SK-N-MC (cell line): ENCODE measurements at regions not wholly inside any gene's neighbourhood (a gene's known extent, or its start where the extent isn't known, plus 50 kb on each side); places are given as distances from the start of the nearest gene placed in this dataset.

Experiments
- DNase-seq: peaks from one replicate; pipeline ENCODE4 v3.0.0-alpha.2; 2011; ENCODE audit warnings: low read depth, low spot score
- H3K27ac ChIP-seq: fragments of 200-600 bp; sonication (generic); 2 replicates; pipeline ENCODE4 v1.5.1; 2016; ENCODE audit warnings: mixed run types
- H3K36me3 ChIP-seq: fragments of 200-600 bp; sonication (generic); 2 replicates; pipeline ENCODE4 v1.6.1; 2017; ENCODE audit warnings: antibody characterized with exemption, low read length, mixed read lengths; ENCODE audit not compliant: insufficient read depth
- H3K4me3 ChIP-seq: fragments of 200-600 bp; sonication (generic); 2 replicates; pipeline ENCODE4 v1.5.1; 2016
- H3K9ac ChIP-seq: fragments of 200-600 bp; sonication (generic); 2 replicates; pipeline ENCODE4 v1.8.0; 2017; ENCODE audit warnings: mixed run types, mixed read lengths; ENCODE audit not compliant: insufficient read length
- H3K9me3 ChIP-seq: fragments of 200-600 bp; sonication (generic); 2 replicates; pipeline ENCODE4 v1.6.1; 2017; ENCODE audit warnings: low read depth, mild to moderate bottlenecking, antibody characterized with exemption, low read length, moderate library complexity, mixed read lengths
- EZH2 ChIP-seq: fragments of 200-600 bp; sonication (generic); IDR thresholded peaks from one replicate; pipeline ENCODE4 v1.6.1; 2017; ENCODE audit warnings: antibody characterized with exemption
- FOXP2 ChIP-seq: optimal IDR thresholded peaks from 2 replicates; pipeline ENCODE3; 2011; ENCODE audit warnings: mild to moderate bottlenecking, moderate library complexity; ENCODE audit not compliant: insufficient read depth; ENCODE audit errors: extremely low read length, control extremely low read depth
- POLR2AphosphoS5 ChIP-seq: IDR thresholded peaks from 2 replicates; pipeline ENCODE4 v1.6.1; 2012; ENCODE audit warnings: mild to moderate bottlenecking, low read depth, low read length, borderline replicate concordance

DNA sequence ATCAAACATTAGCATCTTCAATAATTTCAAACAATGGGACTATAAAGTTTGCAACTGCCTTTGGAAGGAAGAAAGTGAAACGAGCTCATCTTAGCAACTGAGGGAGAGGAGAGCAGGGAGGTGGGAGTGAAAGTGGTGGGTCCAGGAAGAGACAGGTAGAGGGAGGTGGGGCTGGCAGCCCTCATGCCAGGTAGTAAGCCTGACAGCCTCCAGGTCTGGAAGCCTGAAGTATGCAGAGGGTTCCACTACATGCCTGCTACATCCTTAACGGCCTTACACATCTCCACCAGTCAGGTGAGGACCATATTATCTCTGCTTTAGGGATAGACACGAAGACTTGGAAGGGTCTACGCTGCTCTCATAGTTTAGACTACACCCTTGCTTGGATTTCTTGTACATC is 201.1 kb upstream of the TWIST2 start:
- no peak for TF ChIP-seq POLR2AphosphoS5
- no peak for TF ChIP-seq EZH2
- no peak for TF ChIP-seq FOXP2
- H3K27ac ChIP-seq = no peak overlapping the region
- no peaks in the 10 kb centered on the region for H3K36me3 ChIP-seq
- H3K9ac ChIP-seq = no peak overlapping the region
- no peak overlapping the region for H3K4me3 ChIP-seq
- no peak for DNase-seq
- H3K9me3 ChIP-seq = no peaks in the 10 kb centered on the region

- DNase-seq = no peak
These were observed 198.8 kb upstream of the TWIST2 start for GRCh38 chr2:238649123-238649522.

DNA sequence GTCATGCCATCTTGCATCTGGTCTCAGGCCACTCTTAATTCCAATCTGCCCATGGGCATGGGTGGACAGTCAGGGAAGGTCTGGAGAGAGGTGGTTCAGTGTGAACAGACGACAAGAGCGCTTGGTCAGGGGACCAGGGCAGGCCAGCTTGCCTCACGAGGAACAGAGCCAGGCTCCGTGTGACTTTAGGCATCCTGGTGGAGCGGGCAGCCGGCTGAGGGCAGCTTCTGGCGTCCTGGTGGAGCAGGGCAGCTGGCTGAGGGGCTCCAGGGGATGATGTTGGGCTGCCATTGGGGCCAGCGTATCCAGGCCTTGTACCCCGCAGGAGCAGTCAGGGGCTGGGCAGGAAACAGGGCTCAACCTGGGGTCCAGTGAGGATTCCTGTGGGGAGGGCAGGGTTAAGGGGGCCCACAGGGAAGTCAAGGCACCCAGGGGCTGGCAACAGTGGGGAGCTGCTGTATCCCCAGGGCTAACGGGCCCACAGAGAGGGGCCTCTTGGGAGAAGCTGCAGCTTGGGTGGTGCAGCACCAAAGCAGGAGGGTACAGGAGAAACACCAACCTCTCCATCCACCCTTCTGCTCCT is 197.9 kb upstream of the TWIST2 start:
- no peaks in the 10 kb centered on the region for H3K9me3 ChIP-seq
- no peaks in the 10 kb centered on the region for H3K36me3 ChIP-seq
- no peak overlapping the region for H3K9ac ChIP-seq
- no peak overlapping the region for H3K4me3 ChIP-seq
- no peak for DNase-seq
- no peak overlapping the region for H3K27ac ChIP-seq
- TF ChIP-seq POLR2AphosphoS5 = no peak
- no peak for TF ChIP-seq EZH2
- no peak for TF ChIP-seq FOXP2

More at GRCh38 chr2:238649123-238649522, 198.8 kb upstream of the TWIST2 start:
- H3K9ac ChIP-seq = no peak overlapping the region
- TF ChIP-seq FOXP2 (no peak), EZH2 (no peak), POLR2AphosphoS5 (no peak)
- no peaks in the 10 kb centered on the region for H3K9me3 ChIP-seq
- H3K27ac ChIP-seq = no peak overlapping the region
- H3K4me3 ChIP-seq = no peak overlapping the region
- H3K36me3 ChIP-seq = no peaks in the 10 kb centered on the region

GRCh38 chr2:238650536-238650935 is 197.3 kb upstream of the TWIST2 start:
- H3K27ac ChIP-seq = no peak overlapping the region
- H3K36me3 ChIP-seq = no peaks in the 10 kb centered on the region
- no peak for TF ChIP-seq POLR2AphosphoS5
- TF ChIP-seq EZH2 = no peak
- TF ChIP-seq FOXP2 = no peak
- H3K4me3 ChIP-seq = no peak overlapping the region
- H3K9ac ChIP-seq = no peak overlapping the region
- no peaks in the 10 kb centered on the region for H3K9me3 ChIP-seq
- no peak for DNase-seq

- H3K36me3 ChIP-seq = no peaks in the 10 kb centered on the region
- no peak overlapping the region for H3K4me3 ChIP-seq
- no peak overlapping the region for H3K27ac ChIP-seq
- TF ChIP-seq EZH2 = no peak
- TF ChIP-seq FOXP2 = no peak
- no peak for TF ChIP-seq POLR2AphosphoS5
- no peak for DNase-seq
- no peaks in the 10 kb centered on the region for H3K9me3 ChIP-seq
- no peak overlapping the region for H3K9ac ChIP-seq
These were observed 196.4 kb upstream of the TWIST2 start for GRCh38 chr2:238651306-238652052.

- TF ChIP-seq POLR2AphosphoS5 = no peak
- TF ChIP-seq EZH2 = no peak
- TF ChIP-seq FOXP2 = no peak
- Histone ChIP-seq H3K4me3 (no peak overlapping the region), H3K9ac (no peak overlapping the region), H3K36me3 (no peaks in the 10 kb centered on the region), H3K27ac (no peak overlapping the region), H3K9me3 (no peaks in the 10 kb centered on the region)
- no peak for DNase-seq
These were observed 195.7 kb upstream of the TWIST2 start for GRCh38 chr2:238652053-238652770.

DNA sequence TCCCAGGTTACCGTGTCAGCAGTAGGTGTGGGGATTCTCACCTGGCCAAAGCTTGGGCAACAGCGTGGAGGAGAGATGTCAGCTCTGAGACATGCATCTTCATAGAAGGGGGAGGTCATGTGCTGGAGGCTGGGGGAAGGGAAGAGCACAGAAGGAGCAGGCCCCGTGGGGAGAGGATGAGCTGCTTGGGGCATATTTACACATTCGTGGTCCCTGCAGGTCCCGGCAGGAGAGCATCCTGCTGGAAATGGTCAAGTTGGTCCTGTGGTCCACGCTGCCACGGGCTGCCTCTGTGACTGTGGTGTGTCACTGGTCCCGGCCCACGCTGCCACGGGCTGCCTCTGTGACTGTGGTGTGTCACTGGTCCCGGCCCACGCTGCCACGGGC is 195.1 kb upstream of the TWIST2 start:
- no peak for DNase-seq
- Histone ChIP-seq H3K9ac (no peak overlapping the region), H3K4me3 (no peak overlapping the region), H3K9me3 (no peaks in the 10 kb centered on the region), H3K36me3 (no peaks in the 10 kb centered on the region), H3K27ac (no peak overlapping the region)
- TF ChIP-seq POLR2AphosphoS5 (no peak), EZH2 (no peak), FOXP2 (no peak)

GRCh38 chr2:238653431-238654109 is 194.3 kb upstream of the TWIST2 start:
- Histone ChIP-seq H3K4me3 (no peak overlapping the region), H3K36me3 (no peaks in the 10 kb centered on the region), H3K9ac (no peak overlapping the region), H3K9me3 (no peaks in the 10 kb centered on the region), H3K27ac (no peak overlapping the region)
- TF ChIP-seq POLR2AphosphoS5 (no peak), FOXP2 (no peak), EZH2 (no peak)
- no peak for DNase-seq
